SK-N-MC (cell line): ENCODE measurements at regions not wholly inside any gene's neighbourhood (a gene's known extent, or its start where the extent isn't known, plus 50 kb on each side); places are given as distances from the start of the nearest gene placed in this dataset.

Source experiments
- EZH2 ChIP-seq: fragments of 200-600 bp; sonication (generic); IDR thresholded peaks from one replicate; pipeline ENCODE4 v1.6.1; 2017; ENCODE audit warnings: antibody characterized with exemption
- FOXP2 ChIP-seq: optimal IDR thresholded peaks from 2 replicates; pipeline ENCODE3; 2011; ENCODE audit warnings: mild to moderate bottlenecking, moderate library complexity; ENCODE audit not compliant: insufficient read depth; ENCODE audit errors: extremely low read length, control extremely low read depth
- POLR2AphosphoS5 ChIP-seq: IDR thresholded peaks from 2 replicates; pipeline ENCODE4 v1.6.1; 2012; ENCODE audit warnings: mild to moderate bottlenecking, low read depth, low read length, borderline replicate concordance

DNA sequence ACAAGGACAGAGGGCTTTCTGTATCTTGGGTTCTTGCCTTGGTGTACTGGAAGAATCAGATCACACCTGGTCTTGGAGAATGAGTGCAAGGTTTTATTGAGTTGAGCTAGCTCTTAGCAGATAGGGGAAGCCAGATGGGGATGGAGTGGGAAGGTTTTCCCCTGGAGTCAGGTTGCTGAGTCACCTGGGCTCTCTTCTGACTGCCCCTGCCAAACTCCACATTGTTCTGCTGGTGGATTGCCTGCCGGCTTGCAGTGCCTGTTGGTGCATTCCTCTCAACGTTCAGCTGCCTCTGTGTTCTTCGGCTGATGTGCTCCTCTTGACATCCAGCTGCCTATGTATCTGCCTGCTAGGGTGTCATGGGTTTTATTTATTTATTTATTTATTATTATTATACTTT, 1431.1 kb downstream of the CDH8 start:
- TF ChIP-seq EZH2 (no peak), POLR2AphosphoS5 (no peak), FOXP2 (no peak)
